Gastrocnemius medialis (tissue), 4 donors: ENCODE measurements at regions not wholly inside any gene's neighbourhood (a gene's known extent, or its start where the extent isn't known, plus 50 kb on each side); places are given as distances from the start of the nearest gene placed in this dataset.

Source experiments
- ATAC-seq, 2 donors: fragments of 150-250 bp; one replicate each; pipeline ENCODE4 v1.9.1; 2016
- DNase-seq, 2 donors: peaks; one replicate each; pipeline ENCODE4 v3.0.0-alpha.2; 2019
- H3K27ac ChIP-seq, 4 donors: fragments of 200-600 bp; sonication (generic); 1 replicate in 1 of 4; 2 replicates in 3 of 4; pipeline ENCODE4 v1.5.1; 2016 to 2018; ENCODE audit warnings: mild to moderate bottlenecking in 2 of 4, moderate library complexity in 1 of 4
- H3K27me3 ChIP-seq, 3 donors: fragments of 200-600 bp; sonication (generic) in 2 of 3; 1 replicate in 1 of 3; 2 replicates in 2 of 3; pipeline versions ENCODE4 v1.5.1 to v1.6.0; 2016 to 2019; ENCODE audit warnings: mild to moderate bottlenecking in 1 of 3, moderate library complexity in 1 of 3
- H3K36me3 ChIP-seq, 2 donors: fragments of 200-600 bp; sonication (generic) in 1 of 2; one replicate each; pipeline ENCODE4 v1.5.1; 2017 to 2018
- H3K4me1 ChIP-seq, 2 donors: fragments of 200-600 bp; sonication (generic) in 1 of 2; one replicate each; pipeline ENCODE4 v1.5.1; 2016 to 2017; ENCODE audit warnings: mild to moderate bottlenecking in 2 of 2
- H3K4me3 ChIP-seq, 4 donors: fragments of 200-600 bp; sonication (generic) in 3 of 4; 1 replicate in 1 of 4; 2 replicates in 3 of 4; pipeline ENCODE4 v1.5.1; 2016 to 2019; ENCODE audit warnings: mild to moderate bottlenecking in 2 of 4
- H3K9me3 ChIP-seq, 3 donors: fragments of 200-600 bp; sonication (generic) in 2 of 3; 1 replicate in 1 of 3; 2 replicates in 2 of 3; pipeline ENCODE4 v1.5.1; 2016 to 2019
- CTCF ChIP-seq, 5 experiments: fragments of 450-650 bp in 3 of 5; fragments of 200-600 bp in 2 of 5; sonication (generic) in 2 of 5; IDR thresholded peaks in 4 of 5; conservative IDR thresholded peaks in 1 of 5; 1 replicate in 4 of 5; 2 replicates in 1 of 5; pipeline ENCODE4 v1.5.1; 2016 to 2019; ENCODE audit warnings: antibody characterized with exemption in 5 of 5, mild to moderate bottlenecking in 3 of 5, moderate library complexity in 3 of 5
- POLR2A ChIP-seq, 2 donors: fragments of 450-650 bp; IDR thresholded peaks; one replicate each; pipeline ENCODE4 v1.6.1; 2017; ENCODE audit warnings: antibody characterized with exemption in 2 of 2, mild to moderate bottlenecking in 2 of 2, moderate library complexity in 2 of 2
- in situ Hi-C, 4 donors: fragments of 200-750 bp; cut with MboI; loops; one replicate each; pipeline versions ENCODE4 v1.15.0 to v1.8.0; 2017; ENCODE audit warnings: low sequenced_read_pairs in 4 of 4
- intact Hi-C: fragments of 100-400 bp; cut with DNase I; formaldehyde crosslinking; loops from one replicate; pipeline ENCODE4 v1.15.1; 2023; ENCODE audit warnings: low total_unique reads

DNA sequence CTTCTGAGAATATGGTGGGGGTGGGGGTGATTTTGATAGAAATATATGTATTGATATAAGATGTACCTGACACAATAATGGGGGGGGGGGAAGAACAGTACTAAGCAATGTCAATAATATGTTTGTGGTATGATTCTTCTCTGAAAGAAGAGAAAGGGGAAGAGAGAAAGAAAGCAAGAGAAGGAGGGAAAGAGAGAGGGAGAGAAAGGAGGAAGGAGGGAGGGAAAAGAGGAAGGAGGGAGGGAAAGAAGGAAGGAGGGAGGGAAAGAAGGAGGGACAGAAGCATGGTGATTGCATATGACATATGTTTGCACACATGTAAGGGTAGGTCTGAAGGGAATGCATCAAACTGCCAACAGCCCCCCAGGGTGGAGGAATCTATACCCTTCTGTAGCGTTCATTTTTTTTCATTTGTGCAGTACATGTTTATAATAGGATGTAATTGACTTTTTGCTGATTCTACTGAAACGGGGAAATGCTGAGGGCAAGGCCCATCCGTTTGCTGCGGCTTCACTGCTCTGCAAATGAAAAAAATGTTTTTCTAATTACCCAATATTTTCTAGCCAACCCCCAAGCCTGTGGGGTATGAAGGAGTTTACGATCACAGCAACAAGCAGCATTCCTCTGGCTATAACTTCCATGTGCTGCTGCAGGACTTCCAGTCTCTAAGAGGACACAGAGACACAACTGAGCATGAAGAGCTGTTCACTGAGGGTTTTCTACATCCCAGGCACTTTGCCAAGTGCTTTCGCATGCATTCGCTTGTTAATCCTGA is 119.3 kb upstream of the ZC3H12A start:
- no peak overlapping the region for H3K27ac ChIP-seq
- H3K4me3 ChIP-seq = no peak overlapping the region
- no peak for TF ChIP-seq POLR2A (IDR thresholded peaks at IDR 0.05)
- TF ChIP-seq CTCF (IDR thresholded peaks at IDR 0.05 in 4 of 5, conservative IDR thresholded peaks at IDR 0.05 in 1 of 5) = no peak
- no peaks in the 10 kb centered on the region for H3K9me3 ChIP-seq
- ATAC-seq (no peak), DNase-seq (no peak)
- H3K36me3 ChIP-seq = no peaks in the 10 kb centered on the region
- peaks cover 0 to 5% (median 4%) of the 10 kb centered on the region in 3 donors for H3K27me3 ChIP-seq
- no peaks in the 10 kb centered on the region for H3K4me1 ChIP-seq
- intact Hi-C loops (no loop called here), in situ Hi-C loops (no loop called here)

- intact Hi-C loops = no loop called here
- Histone ChIP-seq H3K27me3 (peaks cover 0 to 12% (median 9%) of the 10 kb centered on the region in 3 donors), H3K4me1 (no peaks in the 10 kb centered on the region), H3K9me3 (no peaks in the 10 kb centered on the region), H3K36me3 (no peaks in the 10 kb centered on the region), H3K27ac (no peak overlapping the region), H3K4me3 (no peak overlapping the region)
- in situ Hi-C loops = no loop called here
- ATAC-seq (no peak), DNase-seq (no peak)
- no peak for TF ChIP-seq CTCF (IDR thresholded peaks at IDR 0.05 in 4 of 5, conservative IDR thresholded peaks at IDR 0.05 in 1 of 5)
- no peak for TF ChIP-seq POLR2A (IDR thresholded peaks at IDR 0.05)
Measured at GRCh38 chr1:37358992-37359391, 115.4 kb upstream of the ZC3H12A start.

- TF ChIP-seq CTCF (IDR thresholded peaks at IDR 0.05 in 4 of 5, conservative IDR thresholded peaks at IDR 0.05 in 1 of 5) = no peak
- TF ChIP-seq POLR2A (IDR thresholded peaks at IDR 0.05) = no peak
- intact Hi-C loops = no loop called here
- H3K27ac ChIP-seq = no peak overlapping the region
- DNase-seq (no peak), ATAC-seq (no peak)
- H3K27me3 ChIP-seq = peaks cover 0 to 12% (median 9%) of the 10 kb centered on the region in 3 donors
- H3K9me3 ChIP-seq = no peaks in the 10 kb centered on the region
- in situ Hi-C loops = no loop called here
- H3K36me3 ChIP-seq = no peaks in the 10 kb centered on the region
- no peak overlapping the region for H3K4me3 ChIP-seq
- H3K4me1 ChIP-seq = no peaks in the 10 kb centered on the region
Measured at GRCh38 chr1:37360011-37360410, 114.4 kb upstream of the ZC3H12A start.

GRCh38 chr1:37362594-37363385 is 111.6 kb upstream of the ZC3H12A start:
- DNase-seq (no peak), ATAC-seq (no peak)
- no peaks in the 10 kb centered on the region for H3K9me3 ChIP-seq
- in situ Hi-C loops = no loop called here
- no peaks in the 10 kb centered on the region for H3K36me3 ChIP-seq
- H3K27me3 ChIP-seq = peaks cover 0 to 9% (median 7%) of the 10 kb centered on the region in 3 donors
- TF ChIP-seq POLR2A (IDR thresholded peaks at IDR 0.05) (no peak), CTCF (IDR thresholded peaks at IDR 0.05 in 4 of 5, conservative IDR thresholded peaks at IDR 0.05 in 1 of 5) (no peak)
- H3K4me1 ChIP-seq = no peaks in the 10 kb centered on the region
- H3K4me3 ChIP-seq = no peak overlapping the region
- intact Hi-C loops = no loop called here
- H3K27ac ChIP-seq = no peak overlapping the region
